Psoas muscle (tissue), 7 donors: ENCODE measurements at regions not wholly inside any gene's neighbourhood (a gene's known extent, or its start where the extent isn't known, plus 50 kb on each side); places are given as distances from the start of the nearest gene placed in this dataset.

Experiments used
- ATAC-seq, 4 donors: fragments of 200-7000 bp; cut with Tn5 transposase; one replicate each; pipeline ENCODE4 v1.9.1; 2020; ENCODE audit warnings: moderate library complexity in 3 of 4, mild to moderate bottlenecking in 2 of 4
- DNase-seq, 2 donors: peaks; one replicate each; pipeline ENCODE4 v3.0.0-alpha.2; 2020
- H3K27ac ChIP-seq: fragments of 200-600 bp; one replicate; pipeline ENCODE4 v1.8.0; 2022
- H3K27me3 ChIP-seq, 3 donors: fragments of 200-600 bp in 1 of 3; one replicate each; pipeline versions ENCODE4 v1.6.1 to v1.8.0; 2013 to 2022; ENCODE audit warnings: low read length in 2 of 3, mild to moderate bottlenecking in 2 of 3, moderate library complexity in 1 of 3; ENCODE audit not compliant: insufficient read depth in 3 of 3
- H3K36me3 ChIP-seq, 2 donors: fragments of 200-600 bp in 1 of 2; one replicate each; pipeline versions ENCODE4 v1.6.1 to v1.8.0; 2013 to 2022; ENCODE audit warnings: low read depth in 1 of 2, mild to moderate bottlenecking in 1 of 2, moderate library complexity in 1 of 2; ENCODE audit not compliant: insufficient read depth in 1 of 2
- H3K4me1 ChIP-seq: fragments of 200-600 bp; one replicate; pipeline ENCODE4 v1.8.0; 2022
- H3K4me3 ChIP-seq: fragments of 200-600 bp; one replicate; pipeline ENCODE4 v1.8.0; 2022; ENCODE audit warnings: mild to moderate bottlenecking
- H3K9me3 ChIP-seq: fragments of 200-600 bp; one replicate; pipeline ENCODE4 v1.8.0; 2022
- CTCF ChIP-seq: fragments of 200-600 bp; IDR thresholded peaks from one replicate; pipeline ENCODE4 v1.8.0; 2022; ENCODE audit warnings: antibody characterized with exemption
- WGBS, 3 donors: extraction: QIAGEN DNeasy Blood & Tissue Kit; methylation state at CpG; one replicate each; pipeline versions ENCODE4 v1.1.6 to v1.1.7; 2013; 5-methylcytosine and 5-hydroxymethylcytosine counted together
- intact Hi-C, 2 donors: fragments of 100-400 bp; cut with DNase I; formaldehyde crosslinking; loops; one replicate each; pipeline versions ENCODE4 v1.11.0 to v1.14.2; 2022
- donor health status: healthy with polysubstance abuse.
- donor health status: DM: no; HTN: no; CAD: no; lungs with moderate emphysema.
- donor health status: Bipolar disorder and iron deficiency.
- donor health status: healthy.
- donor health status: DM: yes; HTN: yes; CAD: no.
- donor health status: DM: no; HTN: no; CAD: no.
- donor health status: DM: yes; HTN: yes; CAD: no.

GRCh38 chr18:75132931-75133525 is 75.9 kb downstream of the PTGR3 start:
- H3K36me3 ChIP-seq: no peaks in the 10 kb centered on the region
- DNase-seq: no peak
- H3K27ac ChIP-seq: no peak overlapping the region
- ATAC-seq: no peak
- H3K9me3 ChIP-seq: no peaks in the 10 kb centered on the region
- no peaks in the 10 kb centered on the region for H3K27me3 ChIP-seq
- no peak for TF ChIP-seq CTCF
- H3K4me3 ChIP-seq: no peak overlapping the region
- 87 to 91% (median 87%) methylated on average over 13 of the region's 13 CpGs for WGBS, 3 donors
- intact Hi-C loops: no loop called here
- H3K4me1 ChIP-seq: no peaks in the 10 kb centered on the region

GRCh38 chr18:75132098-75132870 is 76.7 kb downstream of the PTGR3 start:
- H3K4me3 ChIP-seq: no peak overlapping the region
- 89 to 93% (median 92%) methylated on average over 27 of the region's 27 CpGs for WGBS, 3 donors
- intact Hi-C loops: no loop called here
- H3K27ac ChIP-seq: no peak overlapping the region
- DNase-seq: no peak
- H3K9me3 ChIP-seq: no peaks in the 10 kb centered on the region
- H3K36me3 ChIP-seq: no peaks in the 10 kb centered on the region
- no peaks in the 10 kb centered on the region for H3K27me3 ChIP-seq
- no peak for ATAC-seq
- TF ChIP-seq CTCF: no peak
- H3K4me1 ChIP-seq: no peaks in the 10 kb centered on the region

- intact Hi-C loops: loop anchor here in 1 of 2 donors (1.0 kb wide), 1 partner anchor 77 kb away; no protein-coding TSS in a partner anchor
- WGBS, 3 donors: 44 to 59% (median 56%) methylated on average over 20 of the region's 20 CpGs
- H3K4me3 ChIP-seq: peak overlapping the region; percentile 35
- H3K27me3 ChIP-seq: no peaks in the 10 kb centered on the region
- no peaks in the 10 kb centered on the region for H3K4me1 ChIP-seq
- DNase-seq (no peak), ATAC-seq (no peak)
- H3K27ac ChIP-seq: no peak overlapping the region
- no peaks in the 10 kb centered on the region for H3K36me3 ChIP-seq
- TF ChIP-seq CTCF: no peak
- H3K9me3 ChIP-seq: no peaks in the 10 kb centered on the region
Observed at GRCh38 chr18:75131381-75132000, 77.4 kb downstream of the PTGR3 start.

GRCh38 chr18:75130591-75131328 is 78.2 kb downstream of the PTGR3 start:
- Histone ChIP-seq H3K36me3 (no peaks in the 10 kb centered on the region), H3K4me3 (peak overlapping the region; percentile 35), H3K4me1 (peaks cover 3% of the 10 kb centered on the region), H3K9me3 (no peaks in the 10 kb centered on the region), H3K27me3 (no peaks in the 10 kb centered on the region), H3K27ac (no peak overlapping the region)
- ATAC-seq (no peak), DNase-seq (no peak)
- WGBS, 3 donors: 52 to 66% (median 61%) methylated on average over 13 of the region's 13 CpGs
- no peak for TF ChIP-seq CTCF
- intact Hi-C loops: loop anchor here in 1 of 2 donors (1.0 kb wide), 1 partner anchor 78 kb away; no protein-coding TSS in a partner anchor
